DOHH2 (cell line): ENCODE measurements at regions not wholly inside any gene's neighbourhood (a gene's known extent, or its start where the extent isn't known, plus 50 kb on each side); places are given as distances from the start of the nearest gene placed in this dataset.

Experiments
- H3F3A ChIP-seq: fragments of 200-600 bp; sonication (generic), shearing (Covaris generic); 2 replicates; pipeline ENCODE4 v1.6.0; 2016; ENCODE audit warnings: antibody characterized with exemption, mild to moderate bottlenecking; ENCODE audit not compliant: control insufficient read depth, insufficient read depth
- H3K27ac ChIP-seq: fragments of 200-600 bp; sonication (generic); 2 replicates; pipeline ENCODE4 v1.5.1; 2014; ENCODE audit warnings: low read depth, mild to moderate bottlenecking, low read length, moderate library complexity
- H3K27me3 ChIP-seq: fragments of 200-600 bp; sonication (generic); 2 replicates; pipeline ENCODE4 v1.6.1; 2014; ENCODE audit warnings: mild to moderate bottlenecking, low read length, mixed read lengths; ENCODE audit not compliant: control insufficient read depth
- H3K36me3 ChIP-seq: fragments of 200-600 bp; sonication (generic); 2 replicates; pipeline ENCODE4 v1.6.1; 2014; ENCODE audit warnings: mild to moderate bottlenecking, low read length, moderate library complexity, mixed read lengths; ENCODE audit not compliant: control insufficient read depth
- H3K4me1 ChIP-seq: fragments of 200-600 bp; sonication (generic); 2 replicates; pipeline ENCODE4 v1.6.1; 2014; ENCODE audit warnings: mild to moderate bottlenecking, low read length, mixed read lengths; ENCODE audit not compliant: control insufficient read depth
- H3K4me2 ChIP-seq: fragments of 200-600 bp; sonication (generic); 2 replicates; pipeline ENCODE4 v1.6.0; 2014; ENCODE audit warnings: mild to moderate bottlenecking, low read length, moderate library complexity
- H3K4me3 ChIP-seq: fragments of 200-600 bp; sonication (generic); 2 replicates; pipeline ENCODE4 v1.5.1; 2014; ENCODE audit warnings: mild to moderate bottlenecking, low read length, mixed read lengths
- H3K79me2 ChIP-seq: fragments of 200-600 bp; sonication (generic); 2 replicates; pipeline ENCODE4 v1.6.1; 2014; ENCODE audit warnings: mild to moderate bottlenecking, low read length, mixed read lengths; ENCODE audit not compliant: control insufficient read depth
- H3K9me2 ChIP-seq: fragments of 200-600 bp; sonication (generic); replicated peaks from 2 replicates; pipeline ENCODE4 v1.6.1; 2014; ENCODE audit warnings: mild to moderate bottlenecking, low read length, mixed read lengths; ENCODE audit not compliant: control insufficient read depth
- H3K9me3 ChIP-seq: fragments of 200-600 bp; sonication (generic); 2 replicates; pipeline ENCODE4 v1.6.1; 2014; ENCODE audit warnings: antibody characterized with exemption, low read length, mixed read lengths; ENCODE audit not compliant: control insufficient read depth, insufficient read depth
- H4K20me1 ChIP-seq: fragments of 200-600 bp; sonication (generic); 2 replicates; pipeline ENCODE4 v1.6.0; 2014; ENCODE audit warnings: low read depth, mild to moderate bottlenecking, antibody characterized with exemption, low read length, moderate library complexity; ENCODE audit not compliant: control insufficient read depth, insufficient read depth
- EZH2phosphoT487 ChIP-seq: fragments of 200-600 bp; sonication (generic); IDR thresholded peaks from 2 replicates; pipeline ENCODE4 v1.6.1; 2017; ENCODE audit warnings: borderline replicate concordance, mild to moderate bottlenecking, antibody characterized with exemption, low read length, moderate library complexity, mixed read lengths
- TF ChIP-seq, protein P1 (sequence below): fragments of 200-600 bp; sonication (generic); IDR thresholded peaks from one replicate; pipeline ENCODE4 v1.5.1; 2014; ENCODE audit warnings: antibody characterized with exemption, mild to moderate bottlenecking, low read depth, low read length; ENCODE audit not compliant: poor library complexity, severe bottlenecking

DNA sequence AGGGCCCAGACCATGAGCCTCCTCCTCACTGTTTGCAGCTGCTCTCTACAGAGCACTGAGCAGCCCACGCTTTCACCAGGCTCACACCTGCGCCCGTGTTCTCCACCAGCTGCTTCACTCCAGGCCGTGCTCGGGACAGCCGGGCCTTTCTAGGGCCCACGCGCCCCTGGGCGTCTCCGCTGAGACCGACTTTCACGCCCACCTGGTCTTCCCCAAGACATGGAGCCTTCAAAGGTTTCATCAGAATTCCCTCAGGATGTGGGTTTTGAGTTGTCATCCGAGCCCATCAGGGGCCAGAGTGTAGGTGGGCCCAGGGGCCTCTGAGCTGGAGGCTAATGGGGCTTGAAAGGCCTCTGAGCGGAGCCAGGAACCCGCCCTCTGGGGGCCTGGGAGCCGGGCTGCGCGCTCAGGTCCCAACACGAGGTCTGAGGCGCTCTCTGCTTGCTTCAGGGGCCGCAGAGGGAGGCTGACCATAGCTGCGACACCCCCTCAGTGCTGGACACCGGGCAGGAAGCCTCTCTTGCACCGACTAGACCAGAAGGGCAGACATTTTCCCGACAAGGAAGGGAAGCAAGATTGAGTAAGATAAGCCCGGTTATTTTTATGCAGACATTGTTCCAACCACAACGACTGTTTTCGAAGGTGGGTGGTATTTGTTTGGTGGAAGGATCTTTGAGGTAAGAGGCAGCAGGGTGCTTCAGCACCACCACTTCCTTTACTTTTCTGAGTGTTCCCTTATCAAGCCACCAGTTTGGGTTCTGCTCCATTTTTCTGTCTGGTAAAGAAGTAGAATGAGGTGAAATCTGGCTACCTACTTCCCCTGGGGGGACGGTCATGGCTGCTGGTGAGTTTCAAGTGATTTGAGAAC, 125.0 kb upstream of the FUT8 start:
- H3K79me2 ChIP-seq: no peaks in the 10 kb centered on the region
- H3K9me2 ChIP-seq: no peaks in the 10 kb centered on the region
- peaks cover 13% of the 10 kb centered on the region for H3F3A ChIP-seq
- H3K4me1 ChIP-seq: peaks cover 91% of the 10 kb centered on the region
- peak overlapping the region; percentile 63 for H3K27ac ChIP-seq
- peak overlapping the region; percentile 35 for H3K4me3 ChIP-seq
- H3K4me2 ChIP-seq: peak overlapping the region; percentile 58
- TF ChIP-seq EZH2phosphoT487: no peak
- TF ChIP-seq, protein P1, sequence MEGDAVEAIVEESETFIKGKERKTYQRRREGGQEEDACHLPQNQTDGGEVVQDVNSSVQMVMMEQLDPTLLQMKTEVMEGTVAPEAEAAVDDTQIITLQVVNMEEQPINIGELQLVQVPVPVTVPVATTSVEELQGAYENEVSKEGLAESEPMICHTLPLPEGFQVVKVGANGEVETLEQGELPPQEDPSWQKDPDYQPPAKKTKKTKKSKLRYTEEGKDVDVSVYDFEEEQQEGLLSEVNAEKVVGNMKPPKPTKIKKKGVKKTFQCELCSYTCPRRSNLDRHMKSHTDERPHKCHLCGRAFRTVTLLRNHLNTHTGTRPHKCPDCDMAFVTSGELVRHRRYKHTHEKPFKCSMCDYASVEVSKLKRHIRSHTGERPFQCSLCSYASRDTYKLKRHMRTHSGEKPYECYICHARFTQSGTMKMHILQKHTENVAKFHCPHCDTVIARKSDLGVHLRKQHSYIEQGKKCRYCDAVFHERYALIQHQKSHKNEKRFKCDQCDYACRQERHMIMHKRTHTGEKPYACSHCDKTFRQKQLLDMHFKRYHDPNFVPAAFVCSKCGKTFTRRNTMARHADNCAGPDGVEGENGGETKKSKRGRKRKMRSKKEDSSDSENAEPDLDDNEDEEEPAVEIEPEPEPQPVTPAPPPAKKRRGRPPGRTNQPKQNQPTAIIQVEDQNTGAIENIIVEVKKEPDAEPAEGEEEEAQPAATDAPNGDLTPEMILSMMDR: no peak
- H3K36me3 ChIP-seq: peaks cover 5% of the 10 kb centered on the region; the same call in 1 of the 2 replicates
- no peaks in the 10 kb centered on the region for H3K27me3 ChIP-seq
- no peaks in the 10 kb centered on the region for H3K9me3 ChIP-seq
- no peaks in the 10 kb centered on the region for H4K20me1 ChIP-seq

DNA sequence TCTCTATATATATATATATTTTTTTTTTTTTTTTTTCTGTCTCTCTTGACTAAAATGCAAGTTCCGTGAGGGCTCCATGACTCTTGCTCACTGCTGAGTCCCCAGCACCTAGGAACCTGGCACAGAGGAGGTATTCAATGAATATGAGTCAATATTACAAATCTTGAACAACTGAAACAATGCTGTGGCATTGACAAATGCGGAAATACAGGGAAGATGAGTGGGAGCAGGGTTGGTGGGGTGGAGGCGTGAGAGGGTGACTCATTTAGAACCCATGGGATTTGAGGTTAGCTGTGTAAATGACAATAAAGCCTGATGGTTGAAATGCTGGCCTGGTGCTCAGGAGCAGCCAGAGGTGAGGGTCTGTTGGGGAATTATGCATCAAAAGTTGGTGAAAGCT, 121.7 kb upstream of the FUT8 start:
- Histone ChIP-seq H3K27ac (no peak overlapping the region), H3K79me2 (no peaks in the 10 kb centered on the region), H3K4me1 (peaks cover 65% of the 10 kb centered on the region), H4K20me1 (no peaks in the 10 kb centered on the region), H3K9me2 (no peaks in the 10 kb centered on the region), H3K36me3 (peaks cover 5% of the 10 kb centered on the region; the same call in 1 of the 2 replicates), H3F3A (peaks cover 13% of the 10 kb centered on the region), H3K4me2 (no peak overlapping the region), H3K27me3 (no peaks in the 10 kb centered on the region), H3K4me3 (no peak overlapping the region), H3K9me3 (no peaks in the 10 kb centered on the region)
- TF ChIP-seq, protein P1: no peak
- TF ChIP-seq EZH2phosphoT487: no peak

DNA sequence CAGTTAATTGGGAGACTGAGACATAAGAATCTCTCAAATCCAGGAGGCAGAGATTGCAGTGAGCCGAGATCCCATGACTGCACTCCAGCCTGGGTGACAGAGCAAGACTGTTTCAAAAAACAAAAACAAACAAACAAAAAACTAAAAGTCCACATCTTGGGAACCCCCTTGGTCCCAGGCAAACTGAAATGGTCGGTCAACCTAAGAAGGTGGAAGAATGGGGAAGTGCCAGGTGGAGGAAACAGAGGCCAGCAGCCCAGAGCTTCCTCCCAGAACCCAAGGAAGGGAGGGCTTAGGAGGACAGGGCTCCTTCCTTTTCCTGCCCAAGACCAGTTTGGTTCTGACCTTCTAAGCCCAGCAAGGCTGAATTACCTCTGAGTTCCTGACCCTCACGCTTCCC, 121.0 kb upstream of the FUT8 start:
- Histone ChIP-seq H4K20me1 (no peaks in the 10 kb centered on the region), H3K4me3 (peak overlapping the region; percentile 23), H3K79me2 (no peaks in the 10 kb centered on the region), H3F3A (peaks cover 10% of the 10 kb centered on the region), H3K27me3 (no peaks in the 10 kb centered on the region), H3K27ac (0 out of 2 replicates have a peak overlapping the region, but pooled peaks have one; percentile 7), H3K9me2 (no peaks in the 10 kb centered on the region), H3K36me3 (peaks cover 5% of the 10 kb centered on the region; the same call in 1 of the 2 replicates), H3K9me3 (no peaks in the 10 kb centered on the region), H3K4me1 (peaks cover 62% of the 10 kb centered on the region), H3K4me2 (peak overlapping the region; percentile 47)
- no peak for TF ChIP-seq EZH2phosphoT487
- TF ChIP-seq, protein P1: no peak
